Mucosa of rectum (tissue), 2 donors: ENCODE measurements at regions not wholly inside any gene's neighbourhood (a gene's known extent, or its start where the extent isn't known, plus 50 kb on each side); places are given as distances from the start of the nearest gene placed in this dataset.

Experiments
- H3K27ac ChIP-seq, 2 donors: one replicate each; pipeline ENCODE4 v1.7.0; 2013; ENCODE audit warnings: inconsistent platforms in 2 of 2, low read depth in 2 of 2, low read length in 2 of 2
- H3K27me3 ChIP-seq, 2 donors: one replicate each; pipeline ENCODE4 v1.7.0; 2013; ENCODE audit warnings: low read length in 2 of 2; ENCODE audit not compliant: control insufficient read depth in 2 of 2, insufficient read depth in 2 of 2
- H3K36me3 ChIP-seq, 2 donors: one replicate each; pipeline ENCODE4 v1.7.0; 2013; ENCODE audit warnings: low read length in 2 of 2; ENCODE audit not compliant: control insufficient read depth in 2 of 2, insufficient read depth in 2 of 2
- H3K4me1 ChIP-seq, 2 donors: one replicate each; pipeline ENCODE4 v1.7.0; 2013; ENCODE audit warnings: low read length in 2 of 2, mild to moderate bottlenecking in 1 of 2; ENCODE audit not compliant: control insufficient read depth in 2 of 2, insufficient read depth in 2 of 2
- H3K4me3 ChIP-seq, 2 donors: one replicate each; pipeline ENCODE4 v1.7.0; 2013; ENCODE audit warnings: low read length in 2 of 2
- H3K9ac ChIP-seq, 2 donors: one replicate each; pipeline ENCODE4 v1.7.0; 2013; ENCODE audit warnings: low read length in 2 of 2, low read depth in 1 of 2, mild to moderate bottlenecking in 1 of 2
- H3K9me3 ChIP-seq, 2 donors: one replicate each; pipeline ENCODE4 v1.7.0; 2013; ENCODE audit warnings: low read length in 2 of 2; ENCODE audit not compliant: control insufficient read depth in 2 of 2
- donor health status: healthy.
- donor health status: Normal muscosa, but diverticular disease.

DNA sequence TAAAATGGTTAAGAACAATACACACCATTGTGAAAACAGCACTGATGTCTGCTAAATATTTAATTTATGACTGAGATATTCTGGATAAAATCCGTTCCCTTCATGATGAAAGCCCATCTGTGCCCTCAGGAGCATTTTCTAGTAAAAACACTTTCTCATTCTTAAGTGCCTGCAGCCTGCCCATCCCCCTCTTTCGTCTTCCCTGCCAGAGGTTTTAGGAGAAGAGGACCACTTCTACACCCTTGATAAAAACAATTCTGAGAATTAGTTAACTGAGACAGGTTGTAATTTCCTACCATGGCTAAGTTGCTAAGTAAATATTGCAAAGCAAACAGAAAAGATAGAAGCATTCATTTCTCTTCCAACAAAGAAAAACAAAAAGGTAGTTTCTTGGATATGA, 272.6 kb downstream of the ATPSCKMT start:
- no peaks in the 10 kb centered on the region for H3K27me3 ChIP-seq
- H3K4me1 ChIP-seq = no peaks in the 10 kb centered on the region
- no peak overlapping the region for H3K4me3 ChIP-seq
- H3K36me3 ChIP-seq = no peaks in the 10 kb centered on the region
- H3K9ac ChIP-seq = no peak overlapping the region
- H3K9me3 ChIP-seq = no peaks in the 10 kb centered on the region
- H3K27ac ChIP-seq = no peak overlapping the region

DNA sequence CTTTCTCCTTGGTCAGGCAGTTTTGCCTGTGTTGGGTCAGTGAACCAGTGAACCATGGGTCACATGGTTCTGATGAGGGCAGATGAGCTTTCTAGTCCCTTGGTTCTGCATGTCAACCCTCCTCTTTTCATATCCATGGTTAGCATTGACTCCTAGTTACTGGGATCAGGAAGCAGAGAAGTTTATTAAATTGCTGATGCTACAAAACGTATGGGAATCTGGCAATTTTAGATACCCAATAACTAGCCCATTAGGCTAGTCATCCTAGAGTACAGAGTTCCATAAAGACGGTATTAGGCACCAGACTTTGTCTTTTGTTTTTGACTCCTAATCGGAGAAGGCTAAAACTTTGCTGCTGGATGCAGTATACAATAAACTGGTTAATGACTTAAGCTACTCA, 273.1 kb downstream of the ATPSCKMT start:
- H3K36me3 ChIP-seq = no peaks in the 10 kb centered on the region
- no peak overlapping the region for H3K4me3 ChIP-seq
- H3K9ac ChIP-seq = no peak overlapping the region
- no peaks in the 10 kb centered on the region for H3K27me3 ChIP-seq
- H3K4me1 ChIP-seq = no peaks in the 10 kb centered on the region
- no peak overlapping the region for H3K27ac ChIP-seq
- H3K9me3 ChIP-seq = no peaks in the 10 kb centered on the region

DNA sequence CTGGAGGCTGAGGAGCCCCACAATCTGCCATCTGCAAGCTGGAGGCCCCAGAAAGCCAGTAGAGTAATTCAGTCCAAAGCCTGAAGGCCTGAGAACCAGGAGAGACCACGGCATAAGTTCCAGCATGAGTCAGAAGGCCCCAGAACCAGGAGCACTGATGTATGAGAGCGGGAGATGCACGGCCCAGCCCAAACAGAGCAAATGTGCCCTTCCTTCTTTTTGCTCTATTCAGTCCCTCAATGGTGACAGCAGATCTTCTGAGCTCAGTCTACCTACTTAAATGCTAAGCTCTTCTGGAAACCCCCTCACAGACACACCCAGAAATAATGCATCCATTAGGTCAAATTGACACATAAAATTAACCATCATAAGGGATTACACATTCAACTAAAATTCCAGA, 277.6 kb downstream of the ATPSCKMT start:
- H3K27me3 ChIP-seq = no peaks in the 10 kb centered on the region
- H3K36me3 ChIP-seq = no peaks in the 10 kb centered on the region
- H3K27ac ChIP-seq = no peak overlapping the region
- no peak overlapping the region for H3K4me3 ChIP-seq
- no peak overlapping the region for H3K9ac ChIP-seq
- no peaks in the 10 kb centered on the region for H3K4me1 ChIP-seq
- H3K9me3 ChIP-seq = no peaks in the 10 kb centered on the region

DNA sequence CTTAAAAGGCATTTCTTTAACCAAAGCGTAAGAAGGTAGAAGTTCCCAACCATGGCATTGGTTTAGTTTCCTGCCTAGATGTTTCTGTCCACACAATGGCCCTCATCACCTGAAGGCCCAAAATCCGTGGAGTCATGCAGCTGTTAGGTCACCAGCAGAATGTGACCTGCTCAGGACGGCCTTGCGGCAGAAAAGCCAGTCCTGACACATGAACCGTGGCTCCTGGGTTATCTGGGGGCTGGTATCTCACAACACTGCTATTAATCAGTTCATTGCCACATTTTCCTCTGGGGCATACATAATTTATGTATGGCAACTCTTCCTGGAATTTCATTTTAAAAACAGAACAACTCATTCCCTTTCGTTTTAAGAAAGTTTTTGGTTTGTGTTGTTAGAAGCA, 278.4 kb downstream of the ATPSCKMT start:
- no peaks in the 10 kb centered on the region for H3K36me3 ChIP-seq
- no peaks in the 10 kb centered on the region for H3K4me1 ChIP-seq
- H3K9me3 ChIP-seq = no peaks in the 10 kb centered on the region
- no peaks in the 10 kb centered on the region for H3K27me3 ChIP-seq
- no peak overlapping the region for H3K27ac ChIP-seq
- no peak overlapping the region for H3K9ac ChIP-seq
- H3K4me3 ChIP-seq = no peak overlapping the region

DNA sequence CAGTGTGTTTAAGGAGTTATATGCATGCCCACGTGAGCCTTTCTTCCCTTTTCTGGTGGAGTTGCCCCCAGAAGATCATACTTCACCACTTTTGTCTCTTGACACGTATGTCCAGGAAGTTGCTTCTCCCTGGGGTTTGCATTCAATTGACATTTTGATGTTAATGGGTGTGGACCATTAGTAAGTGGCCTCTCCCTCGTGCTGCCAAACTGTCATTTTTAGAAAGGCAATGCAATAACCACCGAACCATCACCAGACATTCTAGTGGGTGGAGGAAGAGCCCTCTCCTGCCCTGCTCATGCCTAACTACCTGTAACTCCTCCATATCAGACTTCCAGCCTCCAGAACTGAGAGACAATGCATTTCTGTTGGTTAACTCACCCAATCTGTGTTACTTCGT, 290.8 kb downstream of the ATPSCKMT start:
- H3K4me3 ChIP-seq = no peak overlapping the region
- no peaks in the 10 kb centered on the region for H3K9me3 ChIP-seq
- H3K4me1 ChIP-seq = peaks cover 0 to 4% of the 10 kb centered on the region in 2 donors
- peaks cover 2 to 14% of the 10 kb centered on the region in 2 donors for H3K27me3 ChIP-seq
- H3K36me3 ChIP-seq = no peaks in the 10 kb centered on the region
- no peak overlapping the region for H3K27ac ChIP-seq
- H3K9ac ChIP-seq = no peak overlapping the region

DNA sequence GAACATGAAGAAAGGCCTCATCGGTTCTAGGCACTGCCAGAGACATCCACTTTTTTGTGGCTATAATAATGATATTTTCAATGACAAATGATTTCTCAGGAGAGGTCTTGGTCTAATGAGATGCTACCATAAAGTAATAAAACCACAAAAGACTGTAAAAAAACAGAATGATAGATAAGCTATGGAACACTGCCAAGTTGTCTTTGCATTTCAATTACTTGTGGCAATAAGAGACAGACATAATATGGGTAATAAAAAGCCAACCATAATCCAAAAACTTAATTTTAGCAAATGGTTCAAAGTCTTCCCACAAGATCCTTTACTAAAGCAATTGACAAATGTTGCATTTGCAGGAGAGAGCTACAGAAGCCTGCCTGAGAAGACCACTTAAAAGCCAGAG, 292.5 kb downstream of the ATPSCKMT start:
- Histone ChIP-seq H3K36me3 (no peaks in the 10 kb centered on the region), H3K9me3 (no peaks in the 10 kb centered on the region), H3K9ac (no peak overlapping the region), H3K27ac (no peak overlapping the region), H3K4me3 (no peak overlapping the region), H3K4me1 (peaks cover 0 to 4% of the 10 kb centered on the region in 2 donors), H3K27me3 (peaks cover 2 to 15% of the 10 kb centered on the region in 2 donors)

DNA sequence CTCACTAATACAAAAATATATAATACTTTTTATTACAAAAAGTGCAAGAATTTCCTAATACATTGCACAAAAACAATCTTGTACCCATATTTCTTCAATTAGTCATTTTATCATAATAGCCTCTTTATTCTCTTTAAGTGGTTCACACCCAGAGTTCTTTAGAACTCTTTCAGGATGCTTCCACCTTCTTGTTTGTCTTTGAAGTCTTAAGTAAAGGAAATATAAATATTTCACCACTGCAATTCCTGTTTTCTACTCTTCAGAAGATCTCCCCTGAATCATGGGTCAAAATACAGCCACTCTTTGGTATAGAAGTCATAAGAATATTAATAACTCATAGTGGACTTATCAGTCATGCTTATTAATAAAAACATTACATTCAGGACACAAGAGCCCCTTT, 293.0 kb downstream of the ATPSCKMT start:
- Histone ChIP-seq H3K27ac (no peak overlapping the region), H3K4me1 (peaks cover 0 to 4% of the 10 kb centered on the region in 2 donors), H3K36me3 (no peaks in the 10 kb centered on the region), H3K27me3 (peaks cover 2 to 15% of the 10 kb centered on the region in 2 donors), H3K9me3 (no peaks in the 10 kb centered on the region), H3K4me3 (no peak overlapping the region), H3K9ac (no peak overlapping the region)

DNA sequence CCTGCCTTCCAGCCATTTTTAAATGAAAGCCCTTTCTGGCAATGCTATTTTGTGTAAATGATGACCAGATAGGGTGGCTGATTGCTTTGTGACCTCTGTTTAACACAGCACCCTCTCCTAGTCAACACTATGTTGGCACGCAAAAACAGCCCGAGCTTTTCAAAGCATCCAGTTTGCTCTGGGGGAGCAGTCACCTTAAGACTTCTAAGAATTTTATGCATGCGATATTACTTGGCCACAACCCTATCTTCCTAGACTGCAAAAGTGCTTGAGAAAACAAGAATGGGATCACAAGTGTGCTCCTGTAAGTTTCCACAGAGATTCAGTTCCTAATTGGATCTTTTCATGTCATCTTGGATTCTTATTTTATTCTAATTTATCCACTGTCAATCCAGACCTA, 294.1 kb downstream of the ATPSCKMT start:
- H3K4me1 ChIP-seq = peaks cover 0 to 4% of the 10 kb centered on the region in 2 donors
- H3K4me3 ChIP-seq = no peak overlapping the region
- no peaks in the 10 kb centered on the region for H3K36me3 ChIP-seq
- H3K9ac ChIP-seq = no peak overlapping the region
- peaks cover 2 to 15% of the 10 kb centered on the region in 2 donors for H3K27me3 ChIP-seq
- no peaks in the 10 kb centered on the region for H3K9me3 ChIP-seq
- no peak overlapping the region for H3K27ac ChIP-seq

DNA sequence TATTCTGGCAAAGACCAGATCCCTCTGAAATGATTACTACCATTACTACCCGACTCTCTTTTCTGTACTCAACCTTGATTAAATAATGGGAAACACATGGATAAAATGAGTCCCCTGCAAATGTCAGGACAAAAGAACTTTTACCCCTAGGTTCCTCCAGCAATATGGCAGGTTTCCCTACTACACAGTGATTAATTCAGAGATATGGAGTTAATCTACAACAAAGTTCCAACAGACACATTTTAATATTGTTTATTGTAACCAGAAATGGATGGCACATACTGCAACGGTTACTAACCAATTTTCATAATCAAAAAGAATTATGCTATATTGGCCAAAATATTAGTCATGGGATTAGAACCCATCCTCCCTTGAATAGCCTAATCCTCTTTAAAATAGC, 294.8 kb downstream of the ATPSCKMT start:
- Histone ChIP-seq H3K36me3 (no peaks in the 10 kb centered on the region), H3K4me1 (peaks cover 0 to 4% of the 10 kb centered on the region in 2 donors), H3K27ac (no peak overlapping the region), H3K9me3 (no peaks in the 10 kb centered on the region), H3K27me3 (peaks cover 2 to 18% of the 10 kb centered on the region in 2 donors), H3K9ac (no peak overlapping the region), H3K4me3 (no peak overlapping the region)

DNA sequence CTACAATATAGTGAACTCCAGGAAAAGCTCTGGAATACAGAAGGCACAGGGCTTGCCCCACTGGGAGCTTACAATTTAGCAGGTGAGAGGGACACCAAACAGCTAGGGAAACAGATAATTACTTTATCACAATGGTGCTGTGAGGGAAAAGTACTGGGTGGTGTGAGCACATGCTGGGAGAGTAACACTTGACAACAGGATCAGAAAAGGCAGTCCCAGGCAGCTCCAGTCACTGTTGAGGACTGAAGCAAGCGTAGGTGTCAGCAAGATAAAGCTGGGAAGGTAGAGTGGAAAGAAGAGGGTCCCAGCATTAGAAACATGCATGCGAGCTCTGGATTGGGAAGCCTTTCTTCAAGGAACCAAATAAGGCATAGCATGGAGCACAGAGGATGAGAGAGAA, 296.0 kb downstream of the ATPSCKMT start:
- no peak overlapping the region for H3K27ac ChIP-seq
- H3K4me1 ChIP-seq = peaks cover 0 to 4% of the 10 kb centered on the region in 2 donors
- no peak overlapping the region for H3K4me3 ChIP-seq
- no peaks in the 10 kb centered on the region for H3K36me3 ChIP-seq
- H3K9me3 ChIP-seq = no peaks in the 10 kb centered on the region
- H3K9ac ChIP-seq = no peak overlapping the region
- peaks cover 2 to 18% of the 10 kb centered on the region in 2 donors for H3K27me3 ChIP-seq
